Activated CD8-positive, alpha-beta T cell treated with anti-CD3 and anti-CD28 coated beads for 36 hours (primary cell): ENCODE measurements at regions not wholly inside any gene's neighbourhood (a gene's known extent, or its start where the extent isn't known, plus 50 kb on each side); places are given as distances from the start of the nearest gene placed in this dataset.

Source experiments
- ATAC-seq: fragments of 200-7000 bp; cut with Tn5 transposase; one replicate; pipeline ENCODE4 v1.10.0; 2021; ENCODE audit warnings: mild to moderate bottlenecking, moderate library complexity
- CTCF ChIA-PET: fragments of 350-600 bp; sonication (Branson Sonifier 250); formaldehyde crosslinking; loops from one replicate; lab custom pipeline; 2021; ENCODE audit warnings: antibody characterized with exemption; lab: Charles Lee
- POLR2A ChIA-PET: fragments of 350-600 bp; sonication (Branson Sonifier 250); formaldehyde crosslinking; loops from one replicate; lab custom pipeline; 2021; ENCODE audit warnings: antibody characterized with exemption; lab: Charles Lee
- DNase-seq: peaks from one replicate; pipeline ENCODE4 v3.0.0-alpha.2; 2020
- H3K27ac Mint-ChIP-seq: one replicate; pipeline ENCODE4 v1.8.0; 2021; ENCODE audit warnings: mild to moderate bottlenecking, mixed read lengths
- H3K27me3 Mint-ChIP-seq: one replicate; pipeline ENCODE4 v1.8.0; 2021; ENCODE audit warnings: mixed read lengths
- H3K36me3 Mint-ChIP-seq: one replicate; pipeline ENCODE4 v1.8.0; 2021; ENCODE audit warnings: low read depth, mixed read lengths
- H3K4me1 Mint-ChIP-seq: one replicate; pipeline ENCODE4 v1.8.0; 2021; ENCODE audit warnings: low read depth, mixed read lengths
- H3K4me3 Mint-ChIP-seq: one replicate; pipeline ENCODE4 v1.8.0; 2021; ENCODE audit warnings: mild to moderate bottlenecking, moderate library complexity, mixed read lengths
- H3K9me3 Mint-ChIP-seq: one replicate; pipeline ENCODE4 v1.8.0; 2021; ENCODE audit warnings: mixed read lengths
- intact Hi-C: fragments of 100-400 bp; cut with micrococcal nuclease; formaldehyde crosslinking; loops from one replicate; pipeline ENCODE4 v1.10.0; 2022
- TF ChIP-seq, protein P1 (sequence below): fragments of 200-600 bp; IDR thresholded peaks from one replicate; pipeline ENCODE4 v1.8.0; 2022; ENCODE audit warnings: antibody characterized with exemption, mild to moderate bottlenecking

DNA sequence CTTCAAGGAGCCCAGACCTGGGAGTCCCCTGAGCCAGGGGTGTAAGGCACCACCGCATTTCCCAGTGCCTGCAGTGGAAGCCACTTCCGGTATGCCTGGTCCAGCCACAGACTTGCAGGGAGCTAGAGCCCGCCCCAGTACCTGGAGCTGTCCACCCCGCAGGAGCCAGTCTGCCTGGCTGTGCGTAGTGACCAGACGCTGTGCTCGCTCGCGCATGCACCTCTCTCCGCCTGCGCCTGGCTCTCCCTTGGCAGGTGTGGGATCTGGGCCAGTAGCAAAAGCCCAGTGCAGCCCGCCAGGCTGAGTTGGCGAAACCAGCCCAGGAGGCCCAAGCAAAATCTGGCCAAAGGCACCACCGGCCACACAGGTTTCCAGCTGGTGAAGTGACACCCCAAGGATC lies 973.7 kb upstream of the AGA start:
- intact Hi-C loops, result no loop called here
- H3K9me3 Mint-ChIP-seq, result peaks cover 4% of the 10 kb centered on the region
- TF ChIP-seq, protein P1, sequence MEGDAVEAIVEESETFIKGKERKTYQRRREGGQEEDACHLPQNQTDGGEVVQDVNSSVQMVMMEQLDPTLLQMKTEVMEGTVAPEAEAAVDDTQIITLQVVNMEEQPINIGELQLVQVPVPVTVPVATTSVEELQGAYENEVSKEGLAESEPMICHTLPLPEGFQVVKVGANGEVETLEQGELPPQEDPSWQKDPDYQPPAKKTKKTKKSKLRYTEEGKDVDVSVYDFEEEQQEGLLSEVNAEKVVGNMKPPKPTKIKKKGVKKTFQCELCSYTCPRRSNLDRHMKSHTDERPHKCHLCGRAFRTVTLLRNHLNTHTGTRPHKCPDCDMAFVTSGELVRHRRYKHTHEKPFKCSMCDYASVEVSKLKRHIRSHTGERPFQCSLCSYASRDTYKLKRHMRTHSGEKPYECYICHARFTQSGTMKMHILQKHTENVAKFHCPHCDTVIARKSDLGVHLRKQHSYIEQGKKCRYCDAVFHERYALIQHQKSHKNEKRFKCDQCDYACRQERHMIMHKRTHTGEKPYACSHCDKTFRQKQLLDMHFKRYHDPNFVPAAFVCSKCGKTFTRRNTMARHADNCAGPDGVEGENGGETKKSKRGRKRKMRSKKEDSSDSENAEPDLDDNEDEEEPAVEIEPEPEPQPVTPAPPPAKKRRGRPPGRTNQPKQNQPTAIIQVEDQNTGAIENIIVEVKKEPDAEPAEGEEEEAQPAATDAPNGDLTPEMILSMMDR, result no peak
- no peak overlapping the region for H3K27ac Mint-ChIP-seq
- ChIA-PET POLR2A (no interaction called here), CTCF (no interaction called here)
- H3K4me1 Mint-ChIP-seq, result no peaks in the 10 kb centered on the region
- no peaks in the 10 kb centered on the region for H3K27me3 Mint-ChIP-seq
- no peak for ATAC-seq
- no peak for DNase-seq
- no peaks in the 10 kb centered on the region for H3K36me3 Mint-ChIP-seq
- H3K4me3 Mint-ChIP-seq, result no peak overlapping the region

DNA sequence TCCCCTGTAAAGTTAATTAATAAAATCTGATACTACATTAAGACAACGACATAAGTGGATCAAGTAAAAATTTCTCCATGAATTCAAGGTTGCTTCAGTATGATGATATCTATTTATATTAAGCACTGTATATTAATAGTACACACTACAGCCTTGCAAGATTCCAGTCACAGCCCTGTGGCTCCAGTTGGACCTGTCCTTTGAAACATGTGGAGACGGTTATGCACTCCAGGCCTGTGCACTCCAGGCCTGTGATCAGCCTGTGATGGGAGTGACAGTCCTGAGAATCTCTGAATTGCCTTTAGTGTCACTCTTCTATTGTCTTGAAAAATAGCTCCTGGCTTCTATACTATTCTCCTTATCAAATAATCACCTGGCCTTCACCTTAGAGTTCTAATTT lies 981.1 kb upstream of the AGA start:
- Mint-ChIP-seq H3K4me1 (no peaks in the 10 kb centered on the region), H3K27me3 (no peaks in the 10 kb centered on the region), H3K9me3 (peaks cover 4% of the 10 kb centered on the region), H3K27ac (no peak overlapping the region), H3K4me3 (no peak overlapping the region), H3K36me3 (no peaks in the 10 kb centered on the region)
- ChIA-PET CTCF (no interaction called here), POLR2A (no interaction called here)
- intact Hi-C loops, result no loop called here
- TF ChIP-seq, protein P1, result no peak
- no peak for ATAC-seq
- no peak for DNase-seq

DNA sequence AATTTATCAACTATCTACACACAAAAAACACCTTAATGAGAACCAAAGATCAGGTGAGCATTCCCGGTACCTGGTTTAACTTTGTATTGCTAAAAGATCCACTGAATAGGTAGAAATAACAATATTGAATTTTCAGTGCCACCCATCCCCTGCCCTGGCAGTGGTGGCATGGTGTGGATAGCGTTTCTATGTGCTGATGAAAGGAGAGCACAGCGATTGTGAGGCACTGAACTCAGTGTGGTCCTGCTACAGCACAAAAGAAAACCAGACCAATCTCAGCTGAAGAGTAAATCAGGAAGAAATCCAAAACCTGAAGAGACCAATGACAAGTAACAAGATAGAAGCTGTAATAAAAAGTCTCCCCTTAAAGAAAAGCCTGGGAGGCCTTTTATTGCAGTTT lies 984.6 kb upstream of the AGA start:
- Mint-ChIP-seq H3K9me3 (no peaks in the 10 kb centered on the region), H3K27ac (no peak overlapping the region), H3K4me1 (no peaks in the 10 kb centered on the region), H3K4me3 (no peak overlapping the region), H3K27me3 (no peaks in the 10 kb centered on the region), H3K36me3 (no peaks in the 10 kb centered on the region)
- DNase-seq (no peak), ATAC-seq (no peak)
- ChIA-PET POLR2A (no interaction called here), CTCF (no interaction called here)
- intact Hi-C loops, result no loop called here
- TF ChIP-seq, protein P1, result no peak

DNA sequence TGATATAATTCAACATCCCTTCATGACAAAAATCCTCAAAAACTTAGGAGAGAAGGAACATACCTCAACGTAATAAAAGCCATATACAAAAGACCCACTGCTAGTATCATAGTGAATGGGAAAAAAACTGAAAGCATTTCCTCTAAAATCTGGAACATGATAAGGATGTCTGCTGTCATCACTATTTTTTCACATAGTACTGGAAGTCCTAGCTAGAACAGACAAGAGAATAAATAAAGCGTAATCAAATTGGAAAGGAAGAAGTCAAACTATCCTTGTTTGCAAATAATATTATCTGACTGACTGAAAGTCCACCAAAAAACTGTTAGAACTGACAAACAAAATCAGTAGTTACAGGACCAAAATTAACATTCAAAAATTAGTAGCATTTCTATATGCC lies 985.4 kb upstream of the AGA start:
- no peaks in the 10 kb centered on the region for H3K27me3 Mint-ChIP-seq
- CTCF ChIA-PET, result no interaction called here
- intact Hi-C loops, result no loop called here
- ATAC-seq, result no peak
- H3K4me3 Mint-ChIP-seq, result no peak overlapping the region
- H3K4me1 Mint-ChIP-seq, result no peaks in the 10 kb centered on the region
- DNase-seq, result no peak
- no peak overlapping the region for H3K27ac Mint-ChIP-seq
- TF ChIP-seq, protein P1, result no peak
- no peaks in the 10 kb centered on the region for H3K9me3 Mint-ChIP-seq
- POLR2A ChIA-PET, result no interaction called here
- no peaks in the 10 kb centered on the region for H3K36me3 Mint-ChIP-seq

DNA sequence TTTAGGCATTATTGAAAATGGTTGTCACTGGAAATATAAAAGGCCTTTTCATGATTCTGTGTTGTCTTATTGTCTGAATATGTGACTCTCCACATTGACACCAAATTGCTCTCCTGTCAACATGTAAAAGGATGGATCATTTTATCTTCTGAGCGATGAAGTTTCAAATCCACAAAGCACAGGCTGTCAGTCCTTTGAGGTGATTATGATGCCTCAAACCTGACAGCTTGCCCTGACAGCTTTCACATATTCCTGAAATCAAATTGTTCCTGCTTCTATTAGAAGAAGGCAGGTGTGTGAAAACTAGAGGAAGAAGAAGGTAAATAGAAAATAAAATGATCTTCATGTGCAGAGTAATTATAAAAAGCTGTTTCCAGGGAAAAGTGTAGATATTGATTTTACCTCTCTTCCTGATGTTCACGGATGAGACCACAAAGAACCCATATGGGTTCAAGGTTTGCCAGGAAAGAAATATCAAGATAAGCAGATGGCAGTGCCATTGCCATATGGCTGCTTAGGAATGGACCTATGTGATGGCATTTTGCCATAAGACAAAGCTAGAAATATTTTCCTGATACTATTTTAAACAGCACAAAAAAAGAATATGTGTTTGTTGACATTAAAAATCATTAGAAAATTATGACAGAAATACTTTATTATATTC lies 1006.3 kb upstream of the AGA start:
- Mint-ChIP-seq H3K27me3 (no peaks in the 10 kb centered on the region), H3K4me3 (no peak overlapping the region), H3K4me1 (no peaks in the 10 kb centered on the region), H3K36me3 (no peaks in the 10 kb centered on the region), H3K27ac (no peak overlapping the region), H3K9me3 (peaks cover 5% of the 10 kb centered on the region)
- ATAC-seq, result no peak
- no peak for DNase-seq
- intact Hi-C loops, result no loop called here
- TF ChIP-seq, protein P1, result no peak
- ChIA-PET POLR2A (no interaction called here), CTCF (no interaction called here)
